IMR-90 (cell line): ENCODE measurements at regions not wholly inside any gene's neighbourhood (a gene's known extent, or its start where the extent isn't known, plus 50 kb on each side); places are given as distances from the start of the nearest gene placed in this dataset.

Experiments used
- ATAC-seq: fragments of 200-7000 bp; cut with Tn5 transposase; 2 replicates; pipeline ENCODE4 v1.9.1; 2020; ENCODE audit warnings: low read depth, mild to moderate bottlenecking, moderate library complexity
- BruUV-seq: library from RNA; stranded (reverse); fragments of 400-500 nt; replicated peaks from 2 replicates; lab custom pipeline; 2021; lab: Mats Ljungman, UMichigan
- CTCF ChIA-PET: fragments of 300-600 bp; formaldehyde crosslinking; extraction: SDS; loops from one replicate; lab custom pipeline; 2021; ENCODE audit warnings: antibody characterized with exemption; lab: Yijun Ruan, JAX
- POLR2A ChIA-PET: fragments of 300-600 bp; sonication (Branson Sonifier 250); formaldehyde crosslinking; loops from one replicate; lab custom pipeline; 2022; ENCODE audit warnings: antibody characterized with exemption; ENCODE audit not compliant: unreplicated experiment; lab: Charles Lee
- DNase-seq: peaks from one replicate; pipeline ENCODE4 v3.0.0; 2013
- H2AFZ ChIP-seq: replicated peaks from 2 replicates; pipeline ENCODE3; 2013; ENCODE audit warnings: low read length, mild to moderate bottlenecking; ENCODE audit not compliant: poor library complexity
- H2AK5ac ChIP-seq: 2 replicates; pipeline ENCODE4 v1.6.1; 2013; ENCODE audit warnings: low read depth, low read length, inconsistent platforms
- H2AK9ac ChIP-seq: replicated peaks from 2 replicates; pipeline ENCODE3; 2013; ENCODE audit warnings: mild to moderate bottlenecking, low read depth, low read length, moderate library complexity; ENCODE audit not compliant: poor library complexity
- H2BK120ac ChIP-seq: 2 replicates; pipeline ENCODE4 v1.6.1; 2013; ENCODE audit warnings: low read depth, low read length, inconsistent platforms
- H2BK15ac ChIP-seq: 3 replicates; pipeline ENCODE4 v1.6.1; 2013; ENCODE audit warnings: low read depth, low read length, inconsistent platforms
- H2BK20ac ChIP-seq: 2 replicates; pipeline ENCODE4 v1.6.1; 2013; ENCODE audit warnings: low read depth, mild to moderate bottlenecking, inconsistent platforms, low read length, moderate library complexity
- H2BK5ac ChIP-seq: 2 replicates; pipeline ENCODE4 v1.6.1; 2013; ENCODE audit warnings: mild to moderate bottlenecking, low read depth, low read length, inconsistent platforms; ENCODE audit not compliant: poor library complexity, severe bottlenecking
- H3K14ac ChIP-seq: replicated peaks from 2 replicates; pipeline ENCODE4 v1.6.1; 2013; ENCODE audit warnings: low read depth, low read length, inconsistent platforms
- H3K18ac ChIP-seq: 2 replicates; pipeline ENCODE4 v1.6.1; 2013; ENCODE audit warnings: low read depth, low read length, control low read depth
- H3K23ac ChIP-seq: 2 replicates; pipeline ENCODE4 v1.6.1; 2013; ENCODE audit warnings: low read depth, low read length, inconsistent platforms
- H3K27ac ChIP-seq: 2 replicates; pipeline ENCODE4 v1.5.1; 2013; ENCODE audit warnings: mild to moderate bottlenecking, control low read depth, low read length; ENCODE audit not compliant: insufficient read depth
- H3K27me3 ChIP-seq: 2 replicates; pipeline ENCODE4 v1.6.1; 2013; ENCODE audit warnings: low read length; ENCODE audit not compliant: control insufficient read depth, insufficient read depth
- H3K36me3 ChIP-seq: 2 replicates; pipeline ENCODE4 v1.6.1; 2013; ENCODE audit warnings: low read length, mixed read lengths; ENCODE audit not compliant: control insufficient read depth, insufficient read depth
- H3K4ac ChIP-seq: 2 replicates; pipeline ENCODE4 v1.6.1; 2013; ENCODE audit warnings: low read depth, low read length, inconsistent platforms
- H3K4me1 ChIP-seq: 2 replicates; pipeline ENCODE4 v1.6.1; 2013; ENCODE audit warnings: low read length, mixed read lengths; ENCODE audit not compliant: control insufficient read depth, insufficient read depth
- H3K4me2 ChIP-seq: 2 replicates; pipeline ENCODE4 v1.6.1; 2013; ENCODE audit warnings: low read depth, mild to moderate bottlenecking, control low read depth, low read length, moderate library complexity
- H3K4me3 ChIP-seq: 2 replicates; pipeline ENCODE4 v1.5.1; 2013; ENCODE audit warnings: low read depth, mild to moderate bottlenecking, control low read depth, low read length, moderate library complexity; ENCODE audit not compliant: insufficient read depth
- H3K56ac ChIP-seq: 2 replicates; pipeline ENCODE4 v1.6.1; 2013; ENCODE audit warnings: low read length, inconsistent platforms; ENCODE audit not compliant: insufficient read depth; ENCODE audit errors: extremely low read depth
- H3K79me1 ChIP-seq, 2 experiments: 2 replicates each; pipeline ENCODE4 v1.6.1; 2013; ENCODE audit warnings: low read length in 2 of 2, inconsistent platforms in 1 of 2, low read depth in 1 of 2
- H3K9ac ChIP-seq: 2 replicates; pipeline ENCODE4 v1.6.1; 2013; ENCODE audit warnings: low read depth, low read length, control low read depth
- H3K9me1 ChIP-seq: 2 replicates; pipeline ENCODE4 v1.6.1; 2013; ENCODE audit warnings: low read length, inconsistent platforms; ENCODE audit not compliant: insufficient read depth
- H3K9me3 ChIP-seq: 2 replicates; pipeline ENCODE4 v1.6.1; 2013; ENCODE audit warnings: low read length; ENCODE audit not compliant: control insufficient read depth, insufficient read depth
- H4K20me1 ChIP-seq: 2 replicates; pipeline ENCODE4 v1.6.1; 2013; ENCODE audit warnings: low read length, inconsistent platforms; ENCODE audit not compliant: insufficient read depth
- H4K5ac ChIP-seq: 2 replicates; pipeline ENCODE4 v1.6.1; 2013; ENCODE audit warnings: mild to moderate bottlenecking, low read depth, low read length, control low read depth
- H4K8ac ChIP-seq, 2 experiments: 2 replicates each; pipeline ENCODE4 v1.6.1; 2013; ENCODE audit warnings: low read depth in 2 of 2, low read length in 2 of 2, control low read depth in 1 of 2, inconsistent platforms in 1 of 2
- H4K91ac ChIP-seq: 2 replicates; pipeline ENCODE4 v1.6.1; 2013; ENCODE audit warnings: low read depth, low read length, inconsistent platforms; ENCODE audit not compliant: insufficient read depth
- CEBPB ChIP-seq: IDR thresholded peaks from 2 replicates; pipeline ENCODE4 v1.6.1; 2012; ENCODE audit warnings: low read depth, low read length, improper control_type of control experiment
- FOS ChIP-seq: fragments of 150-350 bp; IDR thresholded peaks from 2 replicates; pipeline ENCODE4 v1.6.1; 2016; ENCODE audit warnings: low read depth, low read length
- MAFK ChIP-seq: IDR thresholded peaks from 2 replicates; pipeline ENCODE4 v1.6.1; 2012; ENCODE audit warnings: low read depth, low read length, improper control_type of control experiment
- NFE2L2 ChIP-seq: fragments of 150-350 bp; IDR thresholded peaks from 2 replicates; pipeline ENCODE4 v1.6.1; 2016; ENCODE audit warnings: low read depth, mild to moderate bottlenecking, low read length
- POLR2A ChIP-seq: IDR thresholded peaks from 2 replicates; pipeline ENCODE4 v1.6.1; 2012; ENCODE audit warnings: mild to moderate bottlenecking, low read depth, low read length
- RCOR1 ChIP-seq: IDR thresholded peaks from 2 replicates; pipeline ENCODE4 v1.6.1; 2012; ENCODE audit warnings: mild to moderate bottlenecking, low read length, improper control_type of control experiment; ENCODE audit not compliant: insufficient replicate concordance
- SMC3 ChIP-seq: fragments of 150-350 bp; IDR thresholded peaks from 2 replicates; pipeline ENCODE4 v1.6.1; 2016; ENCODE audit warnings: low read depth, mild to moderate bottlenecking, antibody characterized with exemption, low read length, moderate library complexity
- dilution Hi-C: fragments of 300-500 bp; cut with HindIII; formaldehyde crosslinking; loops from one replicate; pipeline ENCODE4 v1.14.3; 2018; ENCODE audit warnings: low sequenced_read_pairs; ENCODE audit not compliant: unreplicated experiment
- in situ Hi-C: fragments of 300-500 bp; cut with MboI; formaldehyde crosslinking; loops from 3 replicates; pipeline ENCODE4 v1.14.3; 2019; ENCODE audit warnings: low sequenced_read_pairs, inconsistent platforms, mixed read lengths
- intact Hi-C: fragments of 100-400 bp; cut with micrococcal nuclease; formaldehyde crosslinking; loops from 2 replicates; pipeline ENCODE4 v1.10.0; 2022

DNA sequence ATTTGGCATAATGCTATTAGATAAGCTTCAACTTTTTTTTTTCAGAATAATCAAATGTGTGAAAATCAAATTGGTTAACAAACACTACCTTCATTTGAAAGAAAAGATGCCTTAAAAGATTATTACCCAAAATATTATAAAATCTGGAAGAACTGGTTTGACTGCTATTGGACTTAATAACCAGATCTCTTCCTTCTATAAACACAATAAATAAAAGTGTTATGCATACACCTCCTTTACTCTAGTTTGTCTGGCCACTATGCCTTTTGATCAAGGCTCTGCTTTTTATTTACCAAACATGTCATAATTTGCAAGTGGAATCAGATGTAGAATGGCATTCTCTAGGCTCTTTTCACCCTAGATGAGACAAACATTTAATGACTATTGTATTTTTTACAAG lies 897.3 kb upstream of the EPHA5 start:
- Histone ChIP-seq H3K27ac (no peak overlapping the region), H2BK20ac (no peak overlapping the region), H3K18ac (no peak overlapping the region; the same call in 1 of the 2 replicates), H3K79me1 (no peaks in the 10 kb centered on the region), H3K56ac (no peak overlapping the region), H4K20me1 (no peaks in the 10 kb centered on the region), H3K36me3 (no peaks in the 10 kb centered on the region), H3K4ac (no peak overlapping the region), H3K4me1 (no peaks in the 10 kb centered on the region; the same call in 1 of the 2 replicates), H4K8ac (no peak overlapping the region), H4K91ac (no peak overlapping the region), H2AK9ac (no peak overlapping the region), H3K27me3 (no peaks in the 10 kb centered on the region), H3K4me2 (no peak overlapping the region), H2AK5ac (no peak overlapping the region), H3K14ac (no peak overlapping the region), H3K9me3 (no peaks in the 10 kb centered on the region), H2AFZ (no peak overlapping the region), H2BK120ac (0 out of 2 replicates have a peak overlapping the region, but pooled peaks have one; percentile 3), H3K9ac (no peak overlapping the region), H3K9me1 (no peaks in the 10 kb centered on the region), H2BK15ac (no peak overlapping the region), H3K23ac (no peak overlapping the region), H4K5ac (no peak overlapping the region), H3K4me3 (no peak overlapping the region), H2BK5ac (no peak overlapping the region)
- POLR2A ChIA-PET, result no interaction called here
- no peak for TF ChIP-seq POLR2A
- TF ChIP-seq NFE2L2, result no peak
- no peak for TF ChIP-seq RCOR1
- TF ChIP-seq MAFK, result no peak
- no peak for TF ChIP-seq FOS
- TF ChIP-seq SMC3, result no peak
- TF ChIP-seq CEBPB, result no peak
- no TSS peak for BruUV-seq
- CTCF ChIA-PET, result no interaction called here
- dilution Hi-C loops (no loop called here), intact Hi-C loops (no loop called here), in situ Hi-C loops (no loop called here)
- ATAC-seq, result no peak
- no peak for DNase-seq
